ENCODE measurements at regions not wholly inside any gene's neighbourhood (a gene's known extent, or its start where the extent isn't known, plus 50 kb on each side); places are given as distances from the start of the nearest gene placed in this dataset.

DNA sequence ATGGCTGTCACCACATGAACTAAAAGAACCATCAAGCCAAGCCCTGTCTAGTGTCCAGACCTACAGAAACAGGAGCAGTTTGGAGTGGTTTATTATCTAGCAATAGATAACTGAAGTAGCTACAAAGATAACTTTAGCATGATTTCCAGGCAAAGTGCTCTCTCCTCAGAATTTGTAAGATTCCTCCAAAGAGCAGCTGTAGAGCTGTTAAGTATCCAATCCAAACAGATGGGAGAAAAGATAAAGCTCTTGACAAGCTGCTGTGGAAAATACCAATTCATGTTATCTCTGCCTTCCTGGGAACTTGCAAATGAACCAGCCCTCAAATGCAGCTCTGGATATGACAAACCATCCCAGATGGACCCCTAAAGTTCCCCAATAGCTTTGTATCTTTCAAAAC, 78.9 kb upstream of the RESF1 start:
- intact Hi-C loops (cut with DNase I) = no loop called here
- H3K9ac ChIP-seq (ENCODE audit: low read depth in 2 of 2, low read length in 2 of 2) = no peak overlapping the region
- DNase-seq = no peak
- no peaks in the 10 kb centered on the region for H3K36me3 ChIP-seq
- no peak overlapping the region for H3K4me3 ChIP-seq
- H3K27ac ChIP-seq = no peak overlapping the region
- TF ChIP-seq, protein P1, sequence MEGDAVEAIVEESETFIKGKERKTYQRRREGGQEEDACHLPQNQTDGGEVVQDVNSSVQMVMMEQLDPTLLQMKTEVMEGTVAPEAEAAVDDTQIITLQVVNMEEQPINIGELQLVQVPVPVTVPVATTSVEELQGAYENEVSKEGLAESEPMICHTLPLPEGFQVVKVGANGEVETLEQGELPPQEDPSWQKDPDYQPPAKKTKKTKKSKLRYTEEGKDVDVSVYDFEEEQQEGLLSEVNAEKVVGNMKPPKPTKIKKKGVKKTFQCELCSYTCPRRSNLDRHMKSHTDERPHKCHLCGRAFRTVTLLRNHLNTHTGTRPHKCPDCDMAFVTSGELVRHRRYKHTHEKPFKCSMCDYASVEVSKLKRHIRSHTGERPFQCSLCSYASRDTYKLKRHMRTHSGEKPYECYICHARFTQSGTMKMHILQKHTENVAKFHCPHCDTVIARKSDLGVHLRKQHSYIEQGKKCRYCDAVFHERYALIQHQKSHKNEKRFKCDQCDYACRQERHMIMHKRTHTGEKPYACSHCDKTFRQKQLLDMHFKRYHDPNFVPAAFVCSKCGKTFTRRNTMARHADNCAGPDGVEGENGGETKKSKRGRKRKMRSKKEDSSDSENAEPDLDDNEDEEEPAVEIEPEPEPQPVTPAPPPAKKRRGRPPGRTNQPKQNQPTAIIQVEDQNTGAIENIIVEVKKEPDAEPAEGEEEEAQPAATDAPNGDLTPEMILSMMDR (IDR thresholded peaks at IDR 0.05) = no peak
- no peaks in the 10 kb centered on the region for H3K9me3 ChIP-seq
- no peaks in the 10 kb centered on the region for H3K27me3 ChIP-seq
- no peaks in the 10 kb centered on the region for H3K4me1 ChIP-seq

DNA sequence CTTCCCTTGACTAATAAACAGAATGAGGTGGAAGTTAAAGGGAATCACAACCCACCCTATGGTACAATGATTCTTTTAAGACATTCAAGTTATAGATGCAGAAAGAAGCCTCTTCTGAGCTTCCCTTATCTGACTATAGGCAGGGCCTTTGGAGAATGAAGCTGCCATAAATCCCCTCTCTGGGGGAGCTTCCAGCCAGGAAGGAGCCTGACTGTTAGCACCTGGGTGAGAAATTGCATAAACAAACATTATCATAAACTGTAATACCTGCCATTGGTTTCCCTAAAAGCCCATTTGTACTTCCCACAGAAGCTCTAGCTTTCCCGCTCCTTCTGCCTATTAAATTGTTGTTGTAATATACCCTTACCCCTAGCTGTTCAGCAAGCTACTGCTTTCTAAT, 81.3 kb upstream of the RESF1 start:
- H3K4me1 ChIP-seq = no peaks in the 10 kb centered on the region
- no peak overlapping the region for H3K4me3 ChIP-seq
- intact Hi-C loops (cut with DNase I) = no loop called here
- H3K9ac ChIP-seq (ENCODE audit: low read depth in 2 of 2, low read length in 2 of 2) = no peak overlapping the region
- TF ChIP-seq, protein P1 (IDR thresholded peaks at IDR 0.05) = no peak
- H3K9me3 ChIP-seq = no peaks in the 10 kb centered on the region
- H3K36me3 ChIP-seq = no peaks in the 10 kb centered on the region
- DNase-seq = no peak
- no peak overlapping the region for H3K27ac ChIP-seq
- H3K27me3 ChIP-seq = no peaks in the 10 kb centered on the region

DNA sequence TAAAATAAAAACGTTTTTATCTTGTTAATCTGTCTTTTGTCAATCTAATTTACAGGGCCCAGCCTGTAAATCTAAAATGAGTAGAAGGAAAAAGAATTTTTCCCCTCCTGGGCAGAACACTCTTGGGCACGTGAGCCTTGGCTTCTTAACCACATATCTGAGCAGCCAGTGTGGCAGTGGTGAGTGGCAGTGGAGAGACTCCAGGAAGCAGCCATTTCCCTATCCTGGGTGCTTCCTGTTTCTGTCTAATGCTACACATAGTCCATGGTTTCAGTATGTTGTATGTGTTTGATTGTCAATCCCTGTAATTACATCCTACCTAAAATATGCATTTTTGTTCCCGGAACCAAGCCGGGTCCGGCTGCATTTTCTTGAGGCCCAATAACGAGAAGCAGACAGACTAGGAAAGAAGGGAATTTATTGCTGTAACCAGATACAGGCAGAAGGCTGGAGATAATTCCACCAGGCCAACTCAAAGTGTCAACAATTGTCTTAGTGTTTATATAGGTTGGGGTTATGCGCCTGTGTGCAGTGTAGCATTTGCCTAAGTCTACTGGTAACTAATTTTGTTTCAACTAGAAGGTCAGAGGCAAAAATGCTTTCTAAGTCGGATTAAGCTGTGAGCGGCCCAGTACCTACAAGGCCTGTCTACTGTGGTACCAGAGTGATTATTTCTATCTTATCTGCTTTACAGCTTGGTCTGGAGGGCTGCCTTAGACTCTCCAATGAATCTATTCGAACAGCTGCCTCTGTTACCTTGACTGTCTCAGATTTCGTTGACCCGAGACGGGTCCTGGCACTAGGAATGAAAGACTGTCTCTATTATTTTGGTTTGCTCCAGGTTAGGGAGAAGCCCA, 82.4 kb upstream of the RESF1 start:
- TF ChIP-seq, protein P1 (IDR thresholded peaks at IDR 0.05) = no peak
- Histone ChIP-seq H3K4me1 (no peaks in the 10 kb centered on the region), H3K27me3 (no peaks in the 10 kb centered on the region), H3K9ac (ENCODE audit: low read depth in 2 of 2, low read length in 2 of 2) (no peak overlapping the region), H3K4me3 (no peak overlapping the region), H3K9me3 (no peaks in the 10 kb centered on the region), H3K27ac (no peak overlapping the region), H3K36me3 (no peaks in the 10 kb centered on the region)
- no peak for DNase-seq
- intact Hi-C loops (cut with DNase I) = no loop called here

DNA sequence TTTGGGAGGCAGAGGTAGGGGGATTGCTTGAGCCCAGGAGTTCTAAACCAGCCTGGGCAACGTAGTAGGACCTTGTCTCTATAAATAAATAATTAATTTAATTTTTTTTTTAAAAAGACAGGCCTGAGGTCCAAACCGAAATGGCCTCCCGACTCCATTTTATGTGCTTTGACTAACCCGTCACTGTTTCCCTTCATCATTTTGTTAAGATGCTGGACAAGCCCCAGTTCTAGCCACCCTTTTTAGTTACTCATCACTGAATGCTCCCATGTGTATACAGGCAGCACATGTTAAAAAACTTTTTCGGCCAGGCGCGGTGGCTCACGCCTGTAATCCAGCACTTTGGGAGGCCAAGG, 83.6 kb upstream of the RESF1 start:
- DNase-seq = no peak
- TF ChIP-seq, protein P1 (IDR thresholded peaks at IDR 0.05) = no peak
- Histone ChIP-seq H3K4me3 (no peak overlapping the region), H3K36me3 (no peaks in the 10 kb centered on the region), H3K27me3 (no peaks in the 10 kb centered on the region), H3K27ac (no peak overlapping the region), H3K4me1 (no peaks in the 10 kb centered on the region), H3K9ac (ENCODE audit: low read depth in 2 of 2, low read length in 2 of 2) (no peak overlapping the region), H3K9me3 (no peaks in the 10 kb centered on the region)
- intact Hi-C loops (cut with DNase I) = no loop called here

DNA sequence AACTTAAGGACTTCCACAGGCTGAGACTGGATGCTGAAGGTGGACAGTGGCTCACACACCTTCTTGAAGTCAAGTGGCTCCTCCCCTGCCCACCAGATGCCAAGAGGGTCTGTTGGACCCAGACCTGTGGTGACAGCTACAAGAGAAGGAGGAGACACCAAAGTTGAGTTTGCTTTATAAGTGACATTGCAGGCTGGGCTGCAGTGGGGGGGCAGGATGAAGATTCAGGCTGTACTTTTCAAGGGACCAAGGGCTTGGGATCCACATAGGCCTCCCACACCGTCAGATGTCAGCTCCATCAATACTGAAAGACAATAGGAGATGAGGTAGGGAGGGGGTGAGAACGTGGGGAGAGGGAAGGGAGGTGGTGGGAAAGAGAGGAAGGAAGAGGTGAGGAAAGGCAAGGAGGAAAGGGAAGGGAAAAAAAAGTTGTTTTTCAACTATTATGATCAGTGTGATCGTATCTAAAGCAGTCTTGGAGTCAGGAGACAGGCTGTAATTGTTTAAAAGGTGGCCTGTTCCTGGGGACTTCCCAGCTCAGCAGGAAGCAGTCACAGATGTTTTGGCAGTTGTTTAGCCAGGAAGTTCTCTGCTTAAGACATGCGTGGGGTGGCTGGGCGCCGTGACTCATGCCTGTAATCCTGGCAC, 84.1 kb upstream of the RESF1 start:
- DNase-seq = peak; percentile 25
- Histone ChIP-seq H3K4me3 (no peak overlapping the region), H3K27me3 (no peaks in the 10 kb centered on the region), H3K9me3 (no peaks in the 10 kb centered on the region), H3K36me3 (no peaks in the 10 kb centered on the region), H3K9ac (ENCODE audit: low read depth in 2 of 2, low read length in 2 of 2) (no peak overlapping the region), H3K27ac (peak overlapping the region; percentile 17), H3K4me1 (no peaks in the 10 kb centered on the region)
- intact Hi-C loops (cut with DNase I) = no loop called here
- TF ChIP-seq, protein P1 (IDR thresholded peaks at IDR 0.05) = no peak

Data from colonic mucosa (tissue), 4 donors.